HG03565 (cell line): ENCODE measurements at regions not wholly inside any gene's neighbourhood (a gene's known extent, or its start where the extent isn't known, plus 50 kb on each side); places are given as distances from the start of the nearest gene placed in this dataset.

Source experiments
- ATAC-seq: cut with Tn5 transposase; IDR thresholded peaks from one replicate; pipeline ENCODE4 v1.9.1; 2021; ENCODE audit warnings: mild to moderate bottlenecking, moderate library complexity; ENCODE audit not compliant: unreplicated experiment

GRCh38 chr5:62691946-62692345, 113.3 kb downstream of the LRRC70 start:
- no peak for ATAC-seq

GRCh38 chr5:62690421-62690820, 111.8 kb downstream of the LRRC70 start:
- no peak for ATAC-seq

GRCh38 chr5:62689599-62690368, 111.2 kb downstream of the LRRC70 start:
- no peak for ATAC-seq

- no peak for ATAC-seq
Observed at GRCh38 chr5:62686692-62687091, 108.1 kb downstream of the LRRC70 start.

GRCh38 chr5:62685221-62685620, 106.6 kb downstream of the LRRC70 start:
- ATAC-seq, result no peak

- no peak for ATAC-seq
Observed at GRCh38 chr5:62684310-62684709, 105.7 kb downstream of the LRRC70 start.

- no peak for ATAC-seq
Observed at GRCh38 chr5:62682059-62682458, 103.4 kb downstream of the LRRC70 start.

- no peak for ATAC-seq
Observed at GRCh38 chr5:62681117-62681850, 102.7 kb downstream of the LRRC70 start.

GRCh38 chr5:62680121-62680520, 101.5 kb downstream of the LRRC70 start:
- ATAC-seq, result no peak
